ENCODE measurements at regions not wholly inside any gene's neighbourhood (a gene's known extent, or its start where the extent isn't known, plus 50 kb on each side); places are given as distances from the start of the nearest gene placed in this dataset.

DNA sequence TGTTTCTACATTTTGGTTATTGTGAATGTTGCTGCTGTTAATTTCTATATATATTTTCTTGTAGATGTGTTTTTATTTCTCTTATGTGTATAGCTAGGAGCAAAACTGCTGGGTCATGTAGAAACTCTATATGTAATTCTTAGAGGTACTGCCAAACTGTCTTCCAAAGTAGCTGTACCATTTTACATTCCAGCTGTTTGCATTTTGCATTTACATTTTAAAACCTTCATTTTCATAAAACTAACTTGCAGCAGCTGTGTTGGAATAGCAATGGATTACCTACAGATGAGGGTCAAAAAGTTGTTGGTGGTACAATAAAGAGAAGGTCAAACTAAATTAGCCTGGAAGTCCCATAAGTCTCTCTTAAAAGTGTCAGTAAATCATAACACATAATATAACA, 1109.7 kb downstream of the FLRT2 start:
- TF ChIP-seq EZH2 (IDR thresholded peaks at IDR 0.05; ENCODE audit: low read depth, unreplicated experiment): no peak
- TF ChIP-seq, protein P1, sequence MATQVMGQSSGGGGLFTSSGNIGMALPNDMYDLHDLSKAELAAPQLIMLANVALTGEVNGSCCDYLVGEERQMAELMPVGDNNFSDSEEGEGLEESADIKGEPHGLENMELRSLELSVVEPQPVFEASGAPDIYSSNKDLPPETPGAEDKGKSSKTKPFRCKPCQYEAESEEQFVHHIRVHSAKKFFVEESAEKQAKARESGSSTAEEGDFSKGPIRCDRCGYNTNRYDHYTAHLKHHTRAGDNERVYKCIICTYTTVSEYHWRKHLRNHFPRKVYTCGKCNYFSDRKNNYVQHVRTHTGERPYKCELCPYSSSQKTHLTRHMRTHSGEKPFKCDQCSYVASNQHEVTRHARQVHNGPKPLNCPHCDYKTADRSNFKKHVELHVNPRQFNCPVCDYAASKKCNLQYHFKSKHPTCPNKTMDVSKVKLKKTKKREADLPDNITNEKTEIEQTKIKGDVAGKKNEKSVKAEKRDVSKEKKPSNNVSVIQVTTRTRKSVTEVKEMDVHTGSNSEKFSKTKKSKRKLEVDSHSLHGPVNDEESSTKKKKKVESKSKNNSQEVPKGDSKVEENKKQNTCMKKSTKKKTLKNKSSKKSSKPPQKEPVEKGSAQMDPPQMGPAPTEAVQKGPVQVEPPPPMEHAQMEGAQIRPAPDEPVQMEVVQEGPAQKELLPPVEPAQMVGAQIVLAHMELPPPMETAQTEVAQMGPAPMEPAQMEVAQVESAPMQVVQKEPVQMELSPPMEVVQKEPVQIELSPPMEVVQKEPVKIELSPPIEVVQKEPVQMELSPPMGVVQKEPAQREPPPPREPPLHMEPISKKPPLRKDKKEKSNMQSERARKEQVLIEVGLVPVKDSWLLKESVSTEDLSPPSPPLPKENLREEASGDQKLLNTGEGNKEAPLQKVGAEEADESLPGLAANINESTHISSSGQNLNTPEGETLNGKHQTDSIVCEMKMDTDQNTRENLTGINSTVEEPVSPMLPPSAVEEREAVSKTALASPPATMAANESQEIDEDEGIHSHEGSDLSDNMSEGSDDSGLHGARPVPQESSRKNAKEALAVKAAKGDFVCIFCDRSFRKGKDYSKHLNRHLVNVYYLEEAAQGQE (IDR thresholded peaks at IDR 0.05; ENCODE audit: unreplicated experiment): no peak

All from GM23338 (cell line).